ENCODE measurements at regions not wholly inside any gene's neighbourhood (a gene's known extent, or its start where the extent isn't known, plus 50 kb on each side); places are given as distances from the start of the nearest gene placed in this dataset.

- TF ChIP-seq CTCF (IDR thresholded peaks at IDR 0.05) (no peak), POLR2A (IDR thresholded peaks at IDR 0.05) (no peak)
These were observed 538.8 kb downstream of the TMEM38B start for GRCh38 chr9:106233116-106233515.

Measured in lower leg skin (tissue), 3 donors.